A673 (cell line): ENCODE measurements at regions not wholly inside any gene's neighbourhood (a gene's known extent, or its start where the extent isn't known, plus 50 kb on each side); places are given as distances from the start of the nearest gene placed in this dataset.

Experiments used
- BruUV-seq: library from RNA; stranded (reverse); fragments of 400-500 nt; replicated peaks from 2 replicates; lab custom pipeline; 2021; lab: Mats Ljungman, UMichigan
- CTCF ChIA-PET: fragments of 300-600 bp; sonication (Branson Sonifier 250); formaldehyde crosslinking; loops from one replicate; lab custom pipeline; 2022; ENCODE audit warnings: antibody characterized with exemption; lab: Charles Lee
- POLR2A ChIA-PET: fragments of 300-600 bp; sonication (Branson Sonifier 250); formaldehyde crosslinking; loops from one replicate; lab custom pipeline; 2022; ENCODE audit warnings: antibody characterized with exemption; ENCODE audit not compliant: low non-redundant PET; lab: Charles Lee
- DNase-seq: peaks from one replicate; pipeline ENCODE4 v3.0.0-alpha.2; 2015; ENCODE audit warnings: low spot score
- H3K27ac ChIP-seq: fragments of 200-600 bp; sonication (generic); 2 replicates; pipeline ENCODE4 v1.5.1; 2016; ENCODE audit warnings: mixed run types, low read depth, mild to moderate bottlenecking, mixed read lengths, antibody characterized with exemption, low read length; ENCODE audit not compliant: poor library complexity, severe bottlenecking
- H3K27me3 ChIP-seq: fragments of 200-600 bp; sonication (generic); replicated peaks from 2 replicates; pipeline ENCODE4 v1.6.1; 2017; ENCODE audit warnings: mixed run types, low read depth, mild to moderate bottlenecking, mixed read lengths, antibody characterized with exemption, low read length; ENCODE audit not compliant: insufficient read depth, poor library complexity
- H3K36me3 ChIP-seq: fragments of 200-600 bp; sonication (generic); 2 replicates; pipeline ENCODE4 v1.6.1; 2016; ENCODE audit warnings: mixed run types, mild to moderate bottlenecking, mixed read lengths, antibody characterized with exemption, low read length; ENCODE audit not compliant: insufficient read depth, poor library complexity, severe bottlenecking
- H3K4me1 ChIP-seq: fragments of 200-600 bp; sonication (generic); 2 replicates; pipeline ENCODE4 v1.6.1; 2017; ENCODE audit warnings: mixed run types, mild to moderate bottlenecking, mixed read lengths, antibody characterized with exemption, low read length; ENCODE audit not compliant: insufficient read depth, poor library complexity, severe bottlenecking
- H3K4me3 ChIP-seq: fragments of 200-600 bp; sonication (generic); 2 replicates; pipeline ENCODE4 v1.5.1; 2016; ENCODE audit warnings: low read depth, mixed run types, mild to moderate bottlenecking, mixed read lengths, low read length; ENCODE audit not compliant: poor library complexity, severe bottlenecking
- H3K9me3 ChIP-seq: fragments of 200-600 bp; sonication (generic); 2 replicates; pipeline ENCODE4 v1.6.1; 2016; ENCODE audit warnings: mixed run types, low read depth, mild to moderate bottlenecking, mixed read lengths, antibody characterized with exemption, low read length; ENCODE audit not compliant: poor library complexity, severe bottlenecking
- EZH2 ChIP-seq: fragments of 200-600 bp; sonication (generic); IDR thresholded peaks from 2 replicates; pipeline ENCODE4 v1.6.1; 2017; ENCODE audit warnings: borderline replicate concordance, low read depth, mild to moderate bottlenecking, mixed read lengths, antibody characterized with exemption, low read length; ENCODE audit not compliant: poor library complexity, severe bottlenecking
- intact Hi-C: fragments of 100-400 bp; cut with micrococcal nuclease; formaldehyde crosslinking; loops from one replicate; pipeline ENCODE4 v1.10.0; 2022; ENCODE audit not compliant: unreplicated experiment
- TF ChIP-seq, protein P1 (sequence below): fragments of 300-800, 200-600 bp; sonication (generic); conservative IDR thresholded peaks from 2 replicates; pipeline ENCODE4 v1.5.1; 2017; ENCODE audit warnings: low read depth, mild to moderate bottlenecking, antibody characterized with exemption, low read length, moderate library complexity, mixed read lengths

- POLR2A ChIA-PET, result no interaction called here
- no peak overlapping the region for H3K4me3 ChIP-seq
- CTCF ChIA-PET, result no interaction called here
Observed at GRCh38 chr3:14042680-14043079, 82.0 kb downstream of the CHCHD4 start.

GRCh38 chr3:14039149-14039548, 85.5 kb downstream of the CHCHD4 start:
- Histone ChIP-seq H3K27ac (no peak overlapping the region), H3K9me3 (no peaks in the 10 kb centered on the region), H3K4me1 (no peaks in the 10 kb centered on the region), H3K27me3 (peaks cover 9% of the 10 kb centered on the region), H3K4me3 (no peak overlapping the region), H3K36me3 (no peaks in the 10 kb centered on the region)
- TF ChIP-seq EZH2, result no peak
- TF ChIP-seq, protein P1, sequence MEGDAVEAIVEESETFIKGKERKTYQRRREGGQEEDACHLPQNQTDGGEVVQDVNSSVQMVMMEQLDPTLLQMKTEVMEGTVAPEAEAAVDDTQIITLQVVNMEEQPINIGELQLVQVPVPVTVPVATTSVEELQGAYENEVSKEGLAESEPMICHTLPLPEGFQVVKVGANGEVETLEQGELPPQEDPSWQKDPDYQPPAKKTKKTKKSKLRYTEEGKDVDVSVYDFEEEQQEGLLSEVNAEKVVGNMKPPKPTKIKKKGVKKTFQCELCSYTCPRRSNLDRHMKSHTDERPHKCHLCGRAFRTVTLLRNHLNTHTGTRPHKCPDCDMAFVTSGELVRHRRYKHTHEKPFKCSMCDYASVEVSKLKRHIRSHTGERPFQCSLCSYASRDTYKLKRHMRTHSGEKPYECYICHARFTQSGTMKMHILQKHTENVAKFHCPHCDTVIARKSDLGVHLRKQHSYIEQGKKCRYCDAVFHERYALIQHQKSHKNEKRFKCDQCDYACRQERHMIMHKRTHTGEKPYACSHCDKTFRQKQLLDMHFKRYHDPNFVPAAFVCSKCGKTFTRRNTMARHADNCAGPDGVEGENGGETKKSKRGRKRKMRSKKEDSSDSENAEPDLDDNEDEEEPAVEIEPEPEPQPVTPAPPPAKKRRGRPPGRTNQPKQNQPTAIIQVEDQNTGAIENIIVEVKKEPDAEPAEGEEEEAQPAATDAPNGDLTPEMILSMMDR, result no peak
- no peak for DNase-seq
- BruUV-seq, result no TSS peak
- ChIA-PET POLR2A (no interaction called here), CTCF (no interaction called here)
- intact Hi-C loops, result no loop called here

More at GRCh38 chr3:14042680-14043079, 82.0 kb downstream of the CHCHD4 start:
- no peak for DNase-seq
- TF ChIP-seq, protein P1, result no peak
- no peak for TF ChIP-seq EZH2
- Histone ChIP-seq H3K9me3 (no peaks in the 10 kb centered on the region), H3K4me1 (no peaks in the 10 kb centered on the region), H3K36me3 (no peaks in the 10 kb centered on the region), H3K27me3 (peaks cover 9% of the 10 kb centered on the region), H3K27ac (no peak overlapping the region)
- BruUV-seq, result no TSS peak
- intact Hi-C loops, result no loop called here

DNA sequence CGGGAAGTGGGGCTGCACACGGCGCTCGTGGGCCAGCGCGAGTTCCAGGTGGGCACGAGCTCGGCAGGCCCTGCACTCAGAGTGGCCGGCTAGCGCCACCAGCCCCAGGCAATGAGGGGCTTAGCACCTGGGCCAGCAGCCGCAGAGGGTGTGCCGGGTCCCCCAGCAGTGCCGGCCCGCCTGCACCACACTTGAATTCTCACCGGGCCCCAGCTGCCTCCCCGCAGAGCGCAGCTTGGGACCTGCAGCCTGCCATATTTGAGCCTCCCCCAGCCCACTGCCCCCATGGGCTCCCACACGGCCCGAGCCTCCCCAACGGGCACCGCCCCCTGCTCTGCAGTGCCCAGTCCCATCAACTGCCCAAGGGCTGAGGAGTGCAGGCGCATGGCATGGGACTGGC, 87.5 kb downstream of the CHCHD4 start:
- intact Hi-C loops, result no loop called here
- BruUV-seq, result no TSS peak
- Histone ChIP-seq H3K27me3 (no peaks in the 10 kb centered on the region), H3K36me3 (no peaks in the 10 kb centered on the region), H3K27ac (no peak overlapping the region), H3K4me1 (no peaks in the 10 kb centered on the region), H3K4me3 (no peak overlapping the region), H3K9me3 (no peaks in the 10 kb centered on the region)
- ChIA-PET POLR2A (interaction anchor here (0.7 kb wide), 1 partner anchor 1921 kb away, joined by 3 read pairs; no protein-coding TSS in a partner anchor), CTCF (no interaction called here)
- no peak for DNase-seq
- TF ChIP-seq, protein P1, result no peak
- TF ChIP-seq EZH2, result no peak
